Calu3 (cell line): ENCODE measurements at regions not wholly inside any gene's neighbourhood (a gene's known extent, or its start where the extent isn't known, plus 50 kb on each side); places are given as distances from the start of the nearest gene placed in this dataset.
"Not testable (repeated sequence)": the region's sequence is repeated elsewhere in the genome, so short reads cannot be mapped to it uniquely, and the experiment has no call there.

Experiments used
- BruUV-seq: library from RNA; stranded (reverse); fragments of 400-500 nt; replicated peaks from 2 replicates; lab custom pipeline; 2021; lab: Mats Ljungman, UMichigan
- CTCF ChIA-PET: fragments of 300-600 bp; sonication (Branson Sonifier 250); formaldehyde crosslinking; loops from one replicate; lab custom pipeline; 2022; ENCODE audit warnings: antibody characterized with exemption; lab: Charles Lee
- DNase-seq: peaks from one replicate; pipeline ENCODE4 v3.0.0; 2022
- H3K27ac Mint-ChIP-seq: one replicate; pipeline ENCODE4 v1.8.0; 2022; ENCODE audit warnings: mixed read lengths; ENCODE audit not compliant: unreplicated experiment
- H3K27me3 Mint-ChIP-seq: one replicate; pipeline ENCODE4 v1.8.0; 2022; ENCODE audit warnings: mixed read lengths; ENCODE audit not compliant: unreplicated experiment
- H3K36me3 Mint-ChIP-seq: one replicate; pipeline ENCODE4 v1.8.0; 2022; ENCODE audit warnings: mild to moderate bottlenecking, moderate library complexity, mixed read lengths; ENCODE audit not compliant: insufficient read depth, unreplicated experiment
- H3K4me1 Mint-ChIP-seq: one replicate; pipeline ENCODE4 v1.8.0; 2022; ENCODE audit warnings: mild to moderate bottlenecking, low read depth, mixed read lengths; ENCODE audit not compliant: unreplicated experiment
- H3K4me3 Mint-ChIP-seq: one replicate; pipeline ENCODE4 v1.8.0; 2022; ENCODE audit warnings: mild to moderate bottlenecking, low read depth, moderate library complexity, mixed read lengths; ENCODE audit not compliant: unreplicated experiment
- H3K9me3 Mint-ChIP-seq: one replicate; pipeline ENCODE4 v1.8.0; 2022; ENCODE audit warnings: low read depth, mixed read lengths; ENCODE audit not compliant: unreplicated experiment
- CTCF ChIP-seq: fragments of 200-600 bp; IDR thresholded peaks from one replicate; pipeline ENCODE4 v1.8.0; 2022; ENCODE audit warnings: antibody characterized with exemption; ENCODE audit not compliant: unreplicated experiment
- intact Hi-C: fragments of 100-400 bp; cut with micrococcal nuclease; formaldehyde crosslinking; loops from one replicate; pipeline ENCODE4 v1.10.0; 2022; ENCODE audit not compliant: unreplicated experiment

- DNase-seq = no peak
- CTCF ChIA-PET = no interaction called here
- Mint-ChIP-seq H3K9me3 (peaks cover 4% of the 10 kb centered on the region), H3K36me3 (no peaks in the 10 kb centered on the region), H3K27me3 (no peaks in the 10 kb centered on the region), H3K27ac (no peak overlapping the region), H3K4me3 (no peak overlapping the region), H3K4me1 (no peaks in the 10 kb centered on the region)
- no TSS peak for BruUV-seq
- intact Hi-C loops = no loop called here
- TF ChIP-seq CTCF = no peak
Measured at GRCh38 chr6:141183368-141183767, 949.4 kb upstream of the GJE1 start.

GRCh38 chr6:141175458-141175857 is 957.3 kb upstream of the GJE1 start:
- H3K4me3 Mint-ChIP-seq, H3K27me3 Mint-ChIP-seq, H3K27ac Mint-ChIP-seq, H3K4me1 Mint-ChIP-seq, H3K9me3 Mint-ChIP-seq, H3K36me3 Mint-ChIP-seq, BruUV-seq, intact Hi-C loops, CTCF ChIA-PET, DNase-seq: not testable (repeated sequence)

GRCh38 chr6:141174932-141175331 is 957.8 kb upstream of the GJE1 start:
- no peak overlapping the region for H3K4me3 Mint-ChIP-seq
- H3K27me3 Mint-ChIP-seq = no peaks in the 10 kb centered on the region
- DNase-seq = no peak
- CTCF ChIA-PET = no interaction called here
- no peaks in the 10 kb centered on the region for H3K36me3 Mint-ChIP-seq
- H3K27ac Mint-ChIP-seq = no peak overlapping the region
- no peak for TF ChIP-seq CTCF
- intact Hi-C loops = no loop called here
- no TSS peak for BruUV-seq
- H3K9me3 Mint-ChIP-seq = no peaks in the 10 kb centered on the region
- H3K4me1 Mint-ChIP-seq = no peaks in the 10 kb centered on the region

GRCh38 chr6:141173529-141173928 is 959.2 kb upstream of the GJE1 start:
- no peak for TF ChIP-seq CTCF
- no peaks in the 10 kb centered on the region for H3K27me3 Mint-ChIP-seq
- BruUV-seq = no TSS peak
- H3K36me3 Mint-ChIP-seq = no peaks in the 10 kb centered on the region
- H3K27ac Mint-ChIP-seq = no peak overlapping the region
- CTCF ChIA-PET = no interaction called here
- H3K4me3 Mint-ChIP-seq = no peak overlapping the region
- H3K9me3 Mint-ChIP-seq = no peaks in the 10 kb centered on the region
- H3K4me1 Mint-ChIP-seq = no peaks in the 10 kb centered on the region
- DNase-seq = no peak
- intact Hi-C loops = no loop called here

- Mint-ChIP-seq H3K27me3 (no peaks in the 10 kb centered on the region), H3K4me1 (no peaks in the 10 kb centered on the region), H3K4me3 (no peak overlapping the region), H3K36me3 (no peaks in the 10 kb centered on the region), H3K27ac (no peak overlapping the region), H3K9me3 (no peaks in the 10 kb centered on the region)
- no peak for TF ChIP-seq CTCF
- no peak for DNase-seq
- no TSS peak for BruUV-seq
- CTCF ChIA-PET = no interaction called here
- intact Hi-C loops = no loop called here
Measured at GRCh38 chr6:141169419-141169818, 963.3 kb upstream of the GJE1 start.
